HG03060 (cell line): ENCODE measurements at regions not wholly inside any gene's neighbourhood (a gene's known extent, or its start where the extent isn't known, plus 50 kb on each side); places are given as distances from the start of the nearest gene placed in this dataset.
"Not testable (repeated sequence)": the region's sequence is repeated elsewhere in the genome, so short reads cannot be mapped to it uniquely, and the experiment has no call there.

Experiments used
- ATAC-seq: cut with Tn5 transposase; IDR thresholded peaks from one replicate; pipeline ENCODE4 v1.9.1; 2021; ENCODE audit warnings: low read depth, moderate number of reproducible peaks; ENCODE audit not compliant: unreplicated experiment

DNA sequence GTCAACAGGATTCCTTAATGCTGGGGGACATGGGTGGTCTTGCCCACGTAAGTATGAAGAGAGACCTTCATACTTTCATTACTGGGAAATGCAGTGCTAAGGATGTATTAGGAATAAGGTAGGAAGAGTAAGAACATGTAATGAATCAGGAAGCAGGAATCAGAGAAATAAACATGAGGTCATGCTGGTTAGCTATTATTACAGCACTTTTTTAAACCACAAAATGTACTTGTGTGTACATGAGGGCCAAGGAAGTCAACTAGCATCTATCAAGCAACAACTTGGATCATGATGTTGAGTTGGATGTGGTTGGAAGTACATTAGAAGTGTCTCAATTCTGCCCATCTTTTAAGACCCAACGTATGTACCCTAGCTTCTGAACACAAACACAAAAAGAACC, 63.5 kb upstream of the E2F3 start:
- no peak for ATAC-seq

GRCh38 chr6:20340068-20340848, 61.4 kb upstream of the E2F3 start:
- no peak for ATAC-seq

DNA sequence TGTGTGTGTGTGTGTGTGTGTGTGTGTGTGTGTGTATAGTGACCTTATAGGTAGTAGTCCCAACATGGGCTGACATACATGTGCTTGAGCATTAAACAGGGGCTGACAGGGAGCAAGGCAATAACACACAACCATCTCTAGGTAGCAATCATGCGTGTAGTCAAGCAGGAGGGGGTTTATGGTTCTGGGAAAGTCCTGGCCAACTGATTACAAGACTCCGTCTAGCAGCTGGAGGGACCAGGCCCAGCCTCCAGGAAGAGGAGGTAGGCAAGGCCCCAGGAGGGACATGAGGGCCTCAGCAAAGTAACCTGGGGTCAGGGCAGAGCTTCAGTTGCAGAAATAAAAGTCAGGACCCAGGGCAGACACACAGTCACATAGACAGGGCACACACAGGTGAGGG, 60.6 kb upstream of the E2F3 start:
- no peak for ATAC-seq

DNA sequence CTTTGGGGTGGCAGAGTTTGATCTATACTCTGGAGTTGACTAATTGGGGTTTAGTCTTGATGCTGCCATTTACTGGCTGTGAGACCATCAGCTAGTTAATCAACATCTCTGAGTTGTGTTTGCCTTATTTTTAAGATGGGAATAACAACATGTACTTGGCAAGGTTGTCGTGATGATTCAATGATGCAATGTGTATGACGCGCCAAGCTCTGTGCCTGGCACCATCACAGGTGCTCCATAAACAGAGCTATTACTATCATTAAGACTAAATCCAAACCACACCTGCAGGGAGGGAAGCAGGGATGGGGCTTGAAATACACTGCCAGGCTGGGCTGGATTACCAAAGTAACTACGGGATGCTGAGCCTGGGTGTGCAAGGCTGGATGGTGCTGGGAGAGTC, 60.1 kb upstream of the E2F3 start:
- ATAC-seq = no peak

DNA sequence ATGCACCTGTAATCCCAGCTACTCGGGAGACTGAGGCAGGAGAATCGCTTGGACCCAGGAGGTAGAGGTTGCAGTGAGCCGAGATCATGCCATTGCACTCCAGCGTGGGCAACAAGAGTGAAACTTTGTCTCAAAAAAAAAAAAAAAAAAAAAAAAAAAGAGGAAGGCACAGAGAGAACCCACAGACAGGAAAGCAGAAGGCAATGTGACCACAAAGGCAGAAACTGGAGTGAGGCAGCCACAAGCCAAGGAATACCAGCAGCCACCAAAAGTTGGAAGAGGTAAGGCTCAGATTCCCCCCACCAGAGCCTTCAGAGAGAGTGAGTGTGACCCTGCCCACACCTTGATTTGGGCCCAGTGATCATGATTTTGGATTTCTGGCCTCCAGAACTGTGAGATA, 54.7 kb upstream of the E2F3 start:
- ATAC-seq = not testable (repeated sequence)

- ATAC-seq = no peak
Observed at GRCh38 chr6:20348041-20348440, 53.6 kb upstream of the E2F3 start.

GRCh38 chr6:20349225-20349624, 52.5 kb upstream of the E2F3 start:
- no peak for ATAC-seq

DNA sequence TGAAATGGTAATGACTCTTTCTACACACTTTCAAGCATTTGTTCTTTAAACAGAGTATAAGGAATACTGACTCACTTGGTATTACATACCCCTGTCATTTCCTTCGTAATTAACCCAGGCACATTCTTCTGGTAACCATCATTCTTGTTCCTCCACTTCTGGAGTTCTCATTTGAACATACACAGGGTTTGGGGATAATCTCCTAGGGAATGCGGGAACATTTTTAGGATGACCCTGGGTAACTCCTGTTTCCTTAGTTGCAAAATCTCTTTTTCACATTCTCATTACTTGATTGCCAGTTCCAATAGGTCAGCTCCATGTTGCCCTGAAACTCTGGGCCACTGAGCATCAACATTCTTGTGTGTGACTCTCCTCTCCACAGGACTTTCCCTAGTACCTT, 51.5 kb upstream of the E2F3 start:
- ATAC-seq = no peak

DNA sequence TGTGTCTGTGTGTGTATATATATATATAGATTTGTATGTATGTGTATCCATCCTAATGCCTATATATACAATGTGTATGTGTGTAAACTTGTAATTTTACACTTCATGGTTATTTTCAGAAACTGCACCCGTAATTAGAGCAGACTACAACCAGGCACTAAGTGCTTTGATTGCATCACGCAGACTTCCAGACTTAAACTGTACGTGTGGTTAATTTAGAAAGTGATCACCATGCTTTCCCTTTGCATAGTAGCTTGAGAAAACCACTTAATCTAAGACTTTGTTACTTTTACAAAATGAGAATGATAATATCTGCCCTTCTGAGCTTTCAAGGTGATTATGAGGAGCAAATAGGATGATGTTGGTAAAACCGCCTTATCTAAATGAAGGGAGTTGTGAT, 50.1 kb upstream of the E2F3 start:
- no peak for ATAC-seq
